ENCODE measurements at regions not wholly inside any gene's neighbourhood (a gene's known extent, or its start where the extent isn't known, plus 50 kb on each side); places are given as distances from the start of the nearest gene placed in this dataset.

DNA sequence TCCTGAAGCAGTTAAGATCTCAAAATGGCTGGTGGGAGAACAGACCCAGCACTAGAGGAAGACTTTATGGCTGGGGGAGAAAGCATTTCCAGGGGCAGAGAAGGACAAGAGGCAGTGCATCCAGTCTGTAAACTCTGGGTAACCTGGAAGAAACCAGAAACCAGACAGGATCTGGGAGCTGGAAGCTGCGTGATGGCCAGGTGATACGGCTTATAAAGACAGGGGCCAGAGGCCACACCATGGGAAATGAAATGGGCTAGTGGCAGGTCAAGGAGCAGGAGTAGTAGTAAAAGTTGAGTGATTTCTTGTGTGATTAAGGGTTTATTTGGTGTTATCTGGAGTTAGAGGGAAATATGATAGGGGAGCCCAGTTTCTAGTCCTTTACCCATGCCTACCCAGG is 144.7 kb upstream of the ARRDC4 start:
- Histone ChIP-seq H3K4me3 (no peak overlapping the region), H3K9me3 (ENCODE audit: control insufficient read depth in 4 of 4, insufficient read depth in 3 of 4, low read length in 3 of 4) (peaks cover 0 to 8% (median 2%) of the 10 kb centered on the region in 4 donors), H3K36me3 (ENCODE audit: control insufficient read depth in 4 of 4, insufficient read depth in 4 of 4, low read length in 4 of 4) (no peaks in the 10 kb centered on the region), H3K4me1 (ENCODE audit: control insufficient read depth in 5 of 5, insufficient read depth in 5 of 5, low read length in 5 of 5) (peaks cover 0 to 6% (median 0%) of the 10 kb centered on the region in 5 donors), H3K27me3 (ENCODE audit: control insufficient read depth in 3 of 3, insufficient read depth in 3 of 3, low read length in 2 of 3) (no peaks in the 10 kb centered on the region), H3K27ac (ENCODE audit: low read depth in 1 of 2, low read length in 1 of 2) (no peak overlapping the region), H3K9ac (ENCODE audit: insufficient read depth in 1 of 2, low read length in 2 of 2) (no peak overlapping the region)
- WGBS, 2 donors = 67 to 69% methylated on average over 2 of the region's 2 CpGs
- no peak for ATAC-seq (ENCODE audit: insufficient read depth, low FRiP score)
- DNase-seq = no peak
- TF ChIP-seq, protein P1, sequence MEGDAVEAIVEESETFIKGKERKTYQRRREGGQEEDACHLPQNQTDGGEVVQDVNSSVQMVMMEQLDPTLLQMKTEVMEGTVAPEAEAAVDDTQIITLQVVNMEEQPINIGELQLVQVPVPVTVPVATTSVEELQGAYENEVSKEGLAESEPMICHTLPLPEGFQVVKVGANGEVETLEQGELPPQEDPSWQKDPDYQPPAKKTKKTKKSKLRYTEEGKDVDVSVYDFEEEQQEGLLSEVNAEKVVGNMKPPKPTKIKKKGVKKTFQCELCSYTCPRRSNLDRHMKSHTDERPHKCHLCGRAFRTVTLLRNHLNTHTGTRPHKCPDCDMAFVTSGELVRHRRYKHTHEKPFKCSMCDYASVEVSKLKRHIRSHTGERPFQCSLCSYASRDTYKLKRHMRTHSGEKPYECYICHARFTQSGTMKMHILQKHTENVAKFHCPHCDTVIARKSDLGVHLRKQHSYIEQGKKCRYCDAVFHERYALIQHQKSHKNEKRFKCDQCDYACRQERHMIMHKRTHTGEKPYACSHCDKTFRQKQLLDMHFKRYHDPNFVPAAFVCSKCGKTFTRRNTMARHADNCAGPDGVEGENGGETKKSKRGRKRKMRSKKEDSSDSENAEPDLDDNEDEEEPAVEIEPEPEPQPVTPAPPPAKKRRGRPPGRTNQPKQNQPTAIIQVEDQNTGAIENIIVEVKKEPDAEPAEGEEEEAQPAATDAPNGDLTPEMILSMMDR (IDR thresholded peaks at IDR 0.05; ENCODE audit: control extremely low read depth, extremely low read depth) = no peak

DNA sequence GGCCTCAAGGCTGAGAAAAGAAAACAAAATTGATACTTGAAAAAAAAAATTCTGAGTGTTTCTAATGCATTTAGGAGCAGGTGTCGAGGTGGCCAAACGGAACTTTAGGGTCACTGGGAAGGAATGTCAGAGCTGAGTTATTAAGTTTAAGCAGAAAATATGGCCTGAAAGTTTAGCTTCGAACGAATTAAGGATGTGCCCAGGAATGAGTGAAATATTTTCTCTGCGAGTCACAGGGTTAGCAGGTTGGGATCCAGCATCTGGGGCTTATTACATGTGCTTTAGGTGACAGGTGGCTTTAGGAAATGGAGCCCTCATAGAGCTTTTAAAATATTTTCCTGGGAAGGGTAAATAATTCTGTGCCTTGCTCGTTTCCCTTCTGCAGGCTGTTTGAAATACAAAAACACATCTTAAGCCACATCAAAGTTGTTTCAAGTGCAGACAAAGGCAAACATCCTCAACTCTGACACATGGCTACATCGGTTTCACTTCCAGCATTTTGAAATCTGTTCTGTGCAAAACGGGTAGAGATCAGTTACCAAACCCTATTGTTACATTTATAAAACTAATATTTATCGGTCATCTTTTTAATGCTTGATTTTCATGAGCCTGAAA is 143.1 kb upstream of the ARRDC4 start:
- TF ChIP-seq, protein P1 (IDR thresholded peaks at IDR 0.05; ENCODE audit: control extremely low read depth, extremely low read depth) = no peak
- Histone ChIP-seq H3K9me3 (ENCODE audit: control insufficient read depth in 4 of 4, insufficient read depth in 3 of 4, low read length in 3 of 4) (peaks cover 0 to 2% (median under 1%) of the 10 kb centered on the region in 4 donors), H3K9ac (ENCODE audit: insufficient read depth in 1 of 2, low read length in 2 of 2) (no peak overlapping the region), H3K27me3 (ENCODE audit: control insufficient read depth in 3 of 3, insufficient read depth in 3 of 3, low read length in 2 of 3) (no peaks in the 10 kb centered on the region), H3K4me3 (no peak overlapping the region), H3K27ac (ENCODE audit: low read depth in 1 of 2, low read length in 1 of 2) (no peak overlapping the region), H3K4me1 (ENCODE audit: control insufficient read depth in 5 of 5, insufficient read depth in 5 of 5, low read length in 5 of 5) (peaks cover 0 to 6% (median 0%) of the 10 kb centered on the region in 5 donors), H3K36me3 (ENCODE audit: control insufficient read depth in 4 of 4, insufficient read depth in 4 of 4, low read length in 4 of 4) (no peaks in the 10 kb centered on the region)
- ATAC-seq (ENCODE audit: insufficient read depth, low FRiP score) (no peak), DNase-seq (peak in 2 of 3 donors; percentile 4 to 31)
- 53 to 61% methylated on average over 9 of the region's 9 CpGs for WGBS, 2 donors

DNA sequence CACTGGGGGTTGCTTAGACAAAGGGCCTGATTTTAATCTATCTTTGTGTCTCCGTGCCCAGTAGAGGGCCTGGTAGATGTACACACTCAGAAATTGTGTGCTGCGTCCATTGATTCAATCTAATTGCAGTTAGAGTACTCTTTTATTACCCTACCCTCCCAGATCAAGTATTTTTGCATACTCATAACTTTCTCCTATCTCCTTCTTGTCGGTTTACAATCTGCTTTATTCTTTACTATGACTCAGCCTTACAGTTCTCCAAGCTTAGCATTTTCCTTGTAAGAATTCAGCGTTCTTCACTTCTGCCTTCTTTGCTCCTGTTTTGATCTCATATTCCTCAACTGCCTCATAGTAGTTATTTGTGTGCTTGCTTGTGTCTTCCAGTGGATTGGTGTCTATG is 124.5 kb upstream of the ARRDC4 start:
- 80 to 86% methylated on average over 4 of the region's 4 CpGs for WGBS, 2 donors
- Histone ChIP-seq H3K27ac (ENCODE audit: low read depth in 1 of 2, low read length in 1 of 2) (no peak overlapping the region), H3K4me3 (no peak overlapping the region), H3K9me3 (ENCODE audit: control insufficient read depth in 4 of 4, insufficient read depth in 3 of 4, low read length in 3 of 4) (peaks cover 0 to 7% (median 0%) of the 10 kb centered on the region in 4 donors), H3K36me3 (ENCODE audit: control insufficient read depth in 4 of 4, insufficient read depth in 4 of 4, low read length in 4 of 4) (no peaks in the 10 kb centered on the region), H3K4me1 (ENCODE audit: control insufficient read depth in 5 of 5, insufficient read depth in 5 of 5, low read length in 5 of 5) (no peaks in the 10 kb centered on the region), H3K9ac (ENCODE audit: insufficient read depth in 1 of 2, low read length in 2 of 2) (no peak overlapping the region), H3K27me3 (ENCODE audit: control insufficient read depth in 3 of 3, insufficient read depth in 3 of 3, low read length in 2 of 3) (no peaks in the 10 kb centered on the region)
- ATAC-seq (ENCODE audit: insufficient read depth, low FRiP score) = no peak
- TF ChIP-seq, protein P1 (IDR thresholded peaks at IDR 0.05; ENCODE audit: control extremely low read depth, extremely low read depth) = no peak
- DNase-seq = no peak

DNA sequence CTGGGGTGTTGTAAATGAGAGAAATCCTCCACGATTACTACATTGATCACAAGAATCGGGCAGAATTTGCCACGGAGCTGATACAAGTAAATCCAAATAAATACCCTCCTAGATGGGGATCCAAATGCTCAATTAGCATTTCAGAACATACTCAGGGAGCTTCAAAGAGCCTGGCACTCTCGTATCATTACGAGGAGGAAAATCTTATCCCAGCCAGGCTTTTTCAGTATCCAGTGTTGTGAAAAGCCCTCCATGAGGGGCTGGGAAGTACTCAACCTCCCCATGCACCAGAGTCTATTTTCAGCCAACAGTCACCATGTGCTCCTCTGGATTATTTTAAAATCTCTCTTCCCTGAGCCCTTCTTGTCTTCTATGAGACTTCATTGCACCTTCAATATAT is 122.6 kb upstream of the ARRDC4 start:
- ATAC-seq (ENCODE audit: insufficient read depth, low FRiP score) (no peak), DNase-seq (no peak)
- H3K9me3 ChIP-seq (ENCODE audit: control insufficient read depth in 4 of 4, insufficient read depth in 3 of 4, low read length in 3 of 4) = peaks cover 0 to 7% (median 0%) of the 10 kb centered on the region in 4 donors
- H3K4me3 ChIP-seq = no peak overlapping the region
- H3K36me3 ChIP-seq (ENCODE audit: control insufficient read depth in 4 of 4, insufficient read depth in 4 of 4, low read length in 4 of 4) = no peaks in the 10 kb centered on the region
- H3K27me3 ChIP-seq (ENCODE audit: control insufficient read depth in 3 of 3, insufficient read depth in 3 of 3, low read length in 2 of 3) = no peaks in the 10 kb centered on the region
- TF ChIP-seq, protein P1 (IDR thresholded peaks at IDR 0.05; ENCODE audit: control extremely low read depth, extremely low read depth) = no peak
- WGBS, 2 donors = 63 to 70% methylated on average over 5 of the region's 5 CpGs
- no peak overlapping the region for H3K9ac ChIP-seq (ENCODE audit: insufficient read depth in 1 of 2, low read length in 2 of 2)
- no peak overlapping the region for H3K27ac ChIP-seq (ENCODE audit: low read depth in 1 of 2, low read length in 1 of 2)
- H3K4me1 ChIP-seq (ENCODE audit: control insufficient read depth in 5 of 5, insufficient read depth in 5 of 5, low read length in 5 of 5) = no peaks in the 10 kb centered on the region

Measured in lung (tissue), 11 donors.